IPS-20b (cell line): ENCODE measurements at regions not wholly inside any gene's neighbourhood (a gene's known extent, or its start where the extent isn't known, plus 50 kb on each side); places are given as distances from the start of the nearest gene placed in this dataset.

Experiments used
- H3K27ac ChIP-seq: one replicate; pipeline ENCODE4 v1.5.1; 2013; ENCODE audit warnings: low read length
- H3K27me3 ChIP-seq: 2 replicates; pipeline ENCODE4 v1.6.1; 2013; ENCODE audit warnings: mild to moderate bottlenecking, low read length, inconsistent platforms; ENCODE audit not compliant: insufficient read depth
- H3K36me3 ChIP-seq: 2 replicates; pipeline ENCODE4 v1.6.1; 2013; ENCODE audit warnings: low read depth, mild to moderate bottlenecking, inconsistent platforms, low read length, moderate library complexity; ENCODE audit not compliant: insufficient read depth
- H3K4me1 ChIP-seq: 2 replicates; pipeline ENCODE4 v1.6.1; 2013; ENCODE audit warnings: mild to moderate bottlenecking, control low read depth, inconsistent platforms, low read length, moderate library complexity; ENCODE audit not compliant: insufficient read depth
- H3K4me3 ChIP-seq: 2 replicates; pipeline ENCODE4 v1.5.1; 2013; ENCODE audit warnings: mild to moderate bottlenecking, low read length, inconsistent platforms
- H3K9ac ChIP-seq: 2 replicates; pipeline ENCODE4 v1.6.1; 2013; ENCODE audit warnings: low read depth, mild to moderate bottlenecking, inconsistent platforms, low read length, moderate library complexity
- H3K9me3 ChIP-seq: 2 replicates; pipeline ENCODE4 v1.6.1; 2013; ENCODE audit warnings: mild to moderate bottlenecking, low read depth, low read length, inconsistent platforms; ENCODE audit not compliant: insufficient read depth

DNA sequence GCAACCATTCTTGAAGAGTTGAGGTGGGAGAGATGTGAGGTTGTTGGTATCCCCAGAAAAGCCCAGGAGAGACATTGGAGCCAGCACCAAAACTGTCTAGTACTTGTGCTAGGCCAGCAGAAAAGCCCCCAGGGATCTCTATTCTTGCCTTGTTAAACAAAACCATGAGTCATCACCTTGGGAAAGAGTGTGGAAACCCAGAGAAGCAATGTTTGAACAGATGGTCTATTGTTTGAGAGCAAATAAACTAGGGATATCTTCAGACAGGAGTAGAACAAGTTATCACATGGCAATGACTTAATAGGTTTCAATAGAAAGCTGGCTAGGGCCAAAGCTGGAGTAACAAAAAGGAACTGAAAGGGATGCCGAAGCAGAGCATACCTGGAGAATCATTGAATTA, 195.7 kb upstream of the CASK start:
- Histone ChIP-seq H3K9ac (no peak overlapping the region), H3K4me3 (no peak overlapping the region), H3K27ac (no peak overlapping the region), H3K36me3 (no peaks in the 10 kb centered on the region), H3K4me1 (no peaks in the 10 kb centered on the region), H3K27me3 (no peaks in the 10 kb centered on the region), H3K9me3 (no peaks in the 10 kb centered on the region)

DNA sequence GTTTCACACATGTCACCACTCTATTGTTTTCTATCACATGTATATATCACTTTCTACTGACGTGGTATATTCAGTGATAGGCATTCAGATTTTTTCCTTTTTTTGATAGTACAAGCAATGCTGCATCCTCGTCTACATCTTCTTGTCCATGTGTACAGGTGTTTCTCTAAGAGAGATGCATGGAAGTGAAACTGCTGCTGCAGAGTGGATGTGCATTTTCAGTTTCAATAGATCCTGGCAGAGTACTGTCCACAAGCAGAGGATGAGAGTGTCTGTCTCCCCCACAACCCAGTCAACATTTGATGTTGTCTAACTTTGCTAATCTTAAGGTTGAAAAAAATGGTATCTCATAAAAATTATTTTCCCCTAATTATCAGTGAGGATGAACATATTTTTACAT, 194.0 kb upstream of the CASK start:
- no peak overlapping the region for H3K27ac ChIP-seq
- no peaks in the 10 kb centered on the region for H3K36me3 ChIP-seq
- H3K9ac ChIP-seq = no peak overlapping the region
- H3K9me3 ChIP-seq = no peaks in the 10 kb centered on the region
- H3K27me3 ChIP-seq = no peaks in the 10 kb centered on the region
- H3K4me1 ChIP-seq = no peaks in the 10 kb centered on the region
- no peak overlapping the region for H3K4me3 ChIP-seq

DNA sequence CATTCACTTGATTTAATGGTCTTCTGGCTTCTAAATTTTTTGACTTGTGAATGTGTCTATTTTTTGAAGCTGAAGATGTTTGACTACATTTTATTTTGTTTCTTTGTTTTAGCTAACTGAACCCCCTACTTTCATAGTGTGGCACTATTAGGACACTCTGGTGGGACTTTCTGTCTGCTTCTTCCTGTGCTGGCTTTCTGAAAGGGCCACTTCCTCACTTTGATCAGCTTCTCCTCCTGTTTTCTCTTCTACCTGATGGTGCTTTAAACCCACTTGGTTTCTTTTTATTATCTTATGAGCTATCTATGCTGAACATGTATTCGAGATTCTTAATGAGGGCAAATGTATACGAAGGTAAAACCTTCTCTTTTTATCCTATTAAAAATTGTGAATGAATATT, 186.1 kb upstream of the CASK start:
- no peak overlapping the region for H3K27ac ChIP-seq
- H3K9ac ChIP-seq = no peak overlapping the region; the same call in 1 of the 2 replicates

DNA sequence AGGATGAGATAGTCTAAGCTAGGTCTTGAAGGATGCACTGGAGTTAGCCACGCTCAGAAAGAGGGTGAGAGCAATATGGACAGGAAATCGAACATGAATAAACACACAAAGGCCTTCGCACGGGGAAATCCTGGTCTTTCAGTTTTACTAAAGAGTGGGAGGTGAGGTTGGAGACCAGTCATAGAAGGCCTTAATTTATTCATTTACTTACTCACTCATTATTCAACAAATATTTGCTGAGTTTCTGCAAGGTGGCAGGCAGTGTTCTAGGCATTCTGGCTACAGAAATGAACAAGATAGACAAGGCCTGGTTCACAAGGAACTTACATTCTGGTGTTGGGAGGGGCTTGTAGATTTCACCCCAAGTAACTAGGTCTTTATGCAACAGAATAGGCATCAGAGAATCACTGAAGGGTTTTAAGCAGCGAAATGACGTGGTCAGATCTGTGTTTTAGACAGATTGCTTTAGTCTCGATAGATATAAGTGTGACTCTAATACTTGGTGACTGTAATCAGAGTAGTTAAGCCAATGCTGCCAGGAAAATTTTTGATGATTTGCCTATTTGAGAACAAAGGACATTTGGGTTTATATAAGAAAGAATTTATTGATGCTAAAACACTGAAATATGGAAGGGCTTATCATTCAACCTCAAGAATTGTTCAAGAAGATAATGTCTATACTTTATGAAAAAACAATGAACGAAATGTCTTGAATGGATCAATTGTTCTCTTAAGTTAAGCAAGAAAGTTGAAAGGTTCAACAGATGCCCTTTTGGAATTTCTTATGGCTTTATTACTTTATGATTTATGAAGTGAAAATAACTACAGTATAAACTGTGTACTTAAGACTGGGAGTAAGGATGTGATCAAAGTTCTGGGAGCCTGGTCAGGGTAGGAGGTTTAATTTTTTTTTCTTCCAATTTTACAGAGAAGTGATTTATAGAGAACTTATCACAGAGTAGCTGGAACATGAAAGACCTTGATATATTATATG, 184.4 kb upstream of the CASK start:
- Histone ChIP-seq H3K4me1 (peaks cover 3% of the 10 kb centered on the region; the same call in 1 of the 2 replicates), H3K4me3 (no peak overlapping the region), H3K27ac (no peak overlapping the region), H3K9me3 (no peaks in the 10 kb centered on the region), H3K9ac (no peak overlapping the region), H3K36me3 (no peaks in the 10 kb centered on the region), H3K27me3 (no peaks in the 10 kb centered on the region)

More for the DNA sequence above, 186.1 kb upstream of the CASK start:
- Histone ChIP-seq H3K27me3 (no peaks in the 10 kb centered on the region), H3K4me3 (no peak overlapping the region), H3K9me3 (no peaks in the 10 kb centered on the region), H3K4me1 (peaks cover 3% of the 10 kb centered on the region; the same call in 1 of the 2 replicates), H3K36me3 (no peaks in the 10 kb centered on the region)

DNA sequence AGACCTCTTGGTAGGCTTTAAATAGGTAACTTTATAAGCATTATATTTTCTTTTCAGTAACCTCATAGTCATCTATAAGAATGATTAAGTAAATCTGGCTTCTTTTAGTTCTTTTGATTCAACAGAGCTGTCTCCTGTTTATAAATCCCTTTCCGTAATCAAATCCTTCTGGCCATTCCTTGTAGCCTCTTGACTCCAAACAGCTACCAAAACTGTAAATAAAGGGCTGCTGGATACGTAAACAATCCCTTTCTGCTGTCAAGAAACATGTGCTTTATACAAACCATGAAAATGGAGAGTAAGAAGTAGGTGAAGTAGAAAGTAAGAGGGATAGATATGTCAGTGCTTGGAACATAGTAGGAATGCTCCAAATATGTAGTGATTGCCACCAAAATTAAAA, 183.2 kb upstream of the CASK start:
- Histone ChIP-seq H3K9ac (no peak overlapping the region), H3K4me1 (peaks cover 3% of the 10 kb centered on the region; the same call in 1 of the 2 replicates), H3K27me3 (no peaks in the 10 kb centered on the region), H3K27ac (no peak overlapping the region), H3K36me3 (no peaks in the 10 kb centered on the region), H3K9me3 (no peaks in the 10 kb centered on the region), H3K4me3 (no peak overlapping the region)

DNA sequence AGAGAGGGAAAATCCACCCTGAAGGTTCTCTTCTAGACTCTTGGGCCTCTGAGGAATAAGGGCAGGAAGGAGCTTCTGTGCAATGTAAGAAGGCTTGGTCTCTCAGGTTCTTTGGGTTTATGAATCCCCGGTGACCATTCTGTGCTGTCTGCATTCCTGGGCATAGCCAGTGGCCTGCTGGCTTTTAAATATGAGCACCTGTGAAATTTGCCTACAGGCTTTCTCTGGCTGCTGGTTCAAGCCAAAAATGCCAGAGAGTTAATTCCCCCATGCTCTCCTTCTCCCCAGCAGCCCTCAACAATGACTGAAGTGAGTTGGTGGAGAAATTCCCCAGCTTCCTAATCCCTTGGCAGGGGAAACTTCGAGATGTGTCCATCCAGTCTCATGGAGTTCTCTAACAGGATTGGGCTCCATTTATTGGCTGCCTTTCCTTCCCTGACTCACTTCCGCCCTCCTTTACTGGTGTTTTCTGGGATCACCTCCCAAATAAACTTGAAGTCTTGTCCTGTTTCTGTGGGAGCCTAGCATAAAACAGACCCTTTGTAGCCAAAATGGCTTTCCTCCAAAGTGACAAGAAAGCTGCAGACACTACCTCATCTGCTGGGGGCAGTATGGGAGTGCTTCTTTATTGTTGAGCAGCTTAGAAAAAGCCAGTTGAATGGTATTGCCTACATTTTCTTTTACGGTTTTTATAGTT, 179.4 kb upstream of the CASK start:
- no peaks in the 10 kb centered on the region for H3K27me3 ChIP-seq
- no peak overlapping the region for H3K27ac ChIP-seq
- no peaks in the 10 kb centered on the region for H3K9me3 ChIP-seq

DNA sequence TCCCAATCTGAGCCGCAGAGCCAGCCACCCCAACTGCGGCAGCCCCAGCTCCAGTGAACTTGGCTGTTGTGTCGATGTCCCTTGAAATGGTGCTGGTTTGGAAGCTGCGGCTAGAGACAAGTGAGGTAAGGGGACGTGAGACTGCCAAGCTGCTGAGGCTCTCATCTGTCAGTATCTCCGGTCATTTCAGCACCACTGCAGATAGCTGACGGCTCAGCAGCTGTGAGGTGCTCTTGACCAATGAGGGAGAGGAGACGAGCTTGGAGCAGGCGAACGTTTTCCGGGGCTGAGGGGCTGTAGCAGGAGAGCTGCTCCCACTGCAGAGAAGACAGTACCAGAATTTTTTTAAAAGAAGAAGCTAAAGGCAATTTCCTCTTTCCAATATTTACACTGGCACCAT, 175.5 kb upstream of the CASK start:
- H3K4me3 ChIP-seq = no peak overlapping the region
- no peak overlapping the region for H3K9ac ChIP-seq
- no peak overlapping the region for H3K27ac ChIP-seq
- H3K27me3 ChIP-seq = no peaks in the 10 kb centered on the region
- no peaks in the 10 kb centered on the region for H3K36me3 ChIP-seq
- no peaks in the 10 kb centered on the region for H3K9me3 ChIP-seq
- H3K4me1 ChIP-seq = peaks cover under 1% of the 10 kb centered on the region; the same call in 1 of the 2 replicates

More for the DNA sequence above, 179.4 kb upstream of the CASK start:
- H3K4me1 ChIP-seq = no peaks in the 10 kb centered on the region
- no peak overlapping the region for H3K4me3 ChIP-seq
- H3K36me3 ChIP-seq = no peaks in the 10 kb centered on the region
- no peak overlapping the region for H3K9ac ChIP-seq

DNA sequence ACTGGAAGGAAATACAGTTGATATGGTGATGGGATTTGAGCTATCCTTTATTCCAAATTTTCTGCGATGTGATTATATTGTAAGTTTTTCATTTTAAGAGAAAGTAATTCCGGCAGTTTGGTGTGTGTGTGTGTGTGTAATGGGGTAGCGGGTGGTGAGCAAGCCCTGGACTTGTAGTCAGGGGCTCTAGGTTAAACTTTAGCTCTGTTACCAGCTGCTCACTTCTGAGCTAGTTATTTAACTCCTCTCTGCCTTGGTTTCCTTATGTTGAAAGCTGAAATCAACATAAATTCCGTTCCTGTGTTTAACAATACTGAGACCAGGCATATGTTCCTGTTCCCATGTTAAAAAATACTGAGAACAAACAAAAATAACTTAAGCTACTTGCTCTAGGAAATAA, 174.1 kb upstream of the CASK start:
- Histone ChIP-seq H3K4me1 (peaks cover 6% of the 10 kb centered on the region; the same call in 1 of the 2 replicates), H3K4me3 (no peak overlapping the region), H3K27ac (no peak overlapping the region), H3K27me3 (no peaks in the 10 kb centered on the region), H3K9me3 (no peaks in the 10 kb centered on the region), H3K36me3 (no peaks in the 10 kb centered on the region), H3K9ac (no peak overlapping the region)

DNA sequence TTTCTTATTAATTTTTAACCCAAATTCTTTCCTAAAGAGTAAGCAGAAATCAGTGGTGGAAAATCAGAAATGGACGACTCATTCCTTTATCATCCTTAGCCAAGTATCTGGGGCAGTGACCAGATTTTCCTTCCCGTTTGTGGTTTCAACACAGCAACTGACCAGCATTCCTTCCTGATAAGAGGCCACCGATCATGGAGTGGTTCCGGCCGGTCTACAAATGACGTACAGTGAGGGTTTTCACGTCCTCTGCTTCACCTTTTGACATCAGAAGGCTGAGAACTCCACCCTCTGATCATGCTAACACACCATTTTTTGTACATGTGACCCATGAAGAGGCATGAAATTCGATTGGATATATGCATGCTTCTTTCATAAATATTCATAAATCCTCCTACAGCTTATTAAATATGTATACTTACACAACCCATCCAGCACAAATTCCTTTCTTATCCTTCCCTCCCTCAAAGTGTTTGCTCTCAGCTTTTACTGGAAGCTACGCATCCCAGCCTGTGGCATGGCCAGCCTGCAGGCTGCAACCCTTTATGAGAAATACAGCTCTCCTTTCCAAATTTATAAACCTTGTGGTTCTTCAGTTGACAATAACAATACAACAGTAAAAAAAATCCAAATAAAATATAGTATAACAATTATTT, 173.0 kb upstream of the CASK start:
- Histone ChIP-seq H3K27me3 (no peaks in the 10 kb centered on the region), H3K4me3 (no peak overlapping the region), H3K27ac (no peak overlapping the region), H3K4me1 (peaks cover 6% of the 10 kb centered on the region; the same call in 1 of the 2 replicates), H3K36me3 (no peaks in the 10 kb centered on the region), H3K9me3 (no peaks in the 10 kb centered on the region), H3K9ac (no peak overlapping the region)

DNA sequence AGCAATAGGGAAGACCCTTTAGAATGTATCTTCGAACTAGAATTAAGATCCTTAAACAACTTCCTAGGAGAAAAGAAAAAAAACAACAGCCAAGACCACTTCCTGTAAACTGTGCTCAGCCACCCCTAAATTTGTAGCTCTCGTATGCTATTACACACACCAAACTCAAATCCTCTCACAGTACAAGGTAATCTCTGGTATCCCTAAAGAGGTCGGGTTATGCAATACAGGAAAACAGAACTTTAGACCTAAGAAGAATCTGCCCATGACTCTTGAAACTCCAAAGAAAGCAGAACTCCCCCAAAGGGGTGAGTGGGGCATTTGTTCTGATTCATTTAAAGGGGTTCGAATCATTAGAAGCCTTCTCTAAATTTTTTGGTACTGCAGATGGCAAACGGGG, 170.9 kb upstream of the CASK start:
- Histone ChIP-seq H3K4me3 (no peak overlapping the region), H3K27me3 (no peaks in the 10 kb centered on the region), H3K4me1 (peaks cover 17% of the 10 kb centered on the region; the same call in 1 of the 2 replicates), H3K9ac (no peak overlapping the region), H3K27ac (no peak overlapping the region), H3K9me3 (no peaks in the 10 kb centered on the region), H3K36me3 (no peaks in the 10 kb centered on the region)

DNA sequence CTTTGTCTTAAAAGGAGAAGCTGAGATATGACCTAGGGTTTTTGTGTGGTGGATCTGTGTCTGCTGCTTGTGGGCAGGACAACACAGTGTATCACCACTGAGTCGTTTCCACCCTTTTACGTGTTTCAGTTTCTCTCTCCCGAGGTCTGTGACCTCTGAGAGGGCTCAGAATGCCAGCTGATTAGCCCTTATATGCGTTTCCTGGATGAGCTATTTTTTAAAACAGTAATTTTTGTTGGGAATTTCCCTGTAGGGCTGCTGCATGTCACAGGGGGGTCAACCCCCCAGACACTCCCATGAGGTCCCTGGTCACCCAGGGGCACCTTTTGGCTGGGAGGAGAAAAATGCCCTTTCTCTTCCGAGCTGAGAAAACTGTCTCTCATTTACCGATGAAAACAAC, 170.4 kb upstream of the CASK start:
- no peak overlapping the region for H3K9ac ChIP-seq
- no peak overlapping the region for H3K27ac ChIP-seq
- H3K27me3 ChIP-seq = no peaks in the 10 kb centered on the region
- H3K9me3 ChIP-seq = no peaks in the 10 kb centered on the region
- H3K4me1 ChIP-seq = peaks cover 20% of the 10 kb centered on the region; the same call in 1 of the 2 replicates
- no peaks in the 10 kb centered on the region for H3K36me3 ChIP-seq
- H3K4me3 ChIP-seq = no peak overlapping the region
